ENCODE measurements at regions not wholly inside any gene's neighbourhood (a gene's known extent, or its start where the extent isn't known, plus 50 kb on each side); places are given as distances from the start of the nearest gene placed in this dataset.

DNA sequence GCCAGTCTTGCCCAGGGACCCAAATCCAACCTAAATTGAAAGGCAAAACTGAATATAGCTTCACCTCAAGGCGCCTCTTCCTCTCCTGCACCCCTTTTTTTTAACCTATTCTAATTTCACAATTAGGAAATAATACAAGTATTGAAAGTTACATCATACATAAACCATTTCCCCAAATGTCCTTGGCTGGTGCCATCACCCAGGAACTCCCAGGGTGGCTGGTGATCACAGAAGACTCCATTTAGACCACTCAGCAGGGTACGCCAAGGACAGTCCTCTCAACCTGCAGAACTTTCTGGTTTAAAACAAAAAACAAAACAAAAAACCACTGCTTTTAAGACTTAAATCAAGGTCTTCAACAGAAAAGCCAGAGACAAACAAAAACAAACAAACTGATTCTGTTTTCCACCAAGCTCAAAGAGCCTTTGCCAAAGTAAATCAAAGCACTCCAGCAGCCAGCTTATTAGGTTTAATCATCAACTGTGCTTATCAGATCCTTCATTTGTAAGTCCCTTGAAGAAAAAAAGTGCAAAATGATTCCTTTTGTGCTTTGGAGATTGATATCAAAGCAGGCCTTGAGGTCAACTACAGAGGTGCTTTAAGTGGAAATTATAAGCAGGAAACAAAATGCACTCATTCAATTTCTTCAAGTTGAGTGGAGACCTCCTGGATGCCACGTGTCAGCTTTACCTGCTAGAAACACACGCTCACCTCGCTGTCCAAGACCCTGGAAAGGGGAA lies 113.0 kb downstream of the ETS2 start:
- Histone ChIP-seq H3K27me3 (ENCODE audit: insufficient read depth, poor library complexity, severe bottlenecking) (no peaks in the 10 kb centered on the region), H3K27ac (replicated peaks) (no peak overlapping the region), H3K4me3 (replicated peaks; ENCODE audit: insufficient read depth, low read length) (no peak overlapping the region)
- TF ChIP-seq, protein P1, sequence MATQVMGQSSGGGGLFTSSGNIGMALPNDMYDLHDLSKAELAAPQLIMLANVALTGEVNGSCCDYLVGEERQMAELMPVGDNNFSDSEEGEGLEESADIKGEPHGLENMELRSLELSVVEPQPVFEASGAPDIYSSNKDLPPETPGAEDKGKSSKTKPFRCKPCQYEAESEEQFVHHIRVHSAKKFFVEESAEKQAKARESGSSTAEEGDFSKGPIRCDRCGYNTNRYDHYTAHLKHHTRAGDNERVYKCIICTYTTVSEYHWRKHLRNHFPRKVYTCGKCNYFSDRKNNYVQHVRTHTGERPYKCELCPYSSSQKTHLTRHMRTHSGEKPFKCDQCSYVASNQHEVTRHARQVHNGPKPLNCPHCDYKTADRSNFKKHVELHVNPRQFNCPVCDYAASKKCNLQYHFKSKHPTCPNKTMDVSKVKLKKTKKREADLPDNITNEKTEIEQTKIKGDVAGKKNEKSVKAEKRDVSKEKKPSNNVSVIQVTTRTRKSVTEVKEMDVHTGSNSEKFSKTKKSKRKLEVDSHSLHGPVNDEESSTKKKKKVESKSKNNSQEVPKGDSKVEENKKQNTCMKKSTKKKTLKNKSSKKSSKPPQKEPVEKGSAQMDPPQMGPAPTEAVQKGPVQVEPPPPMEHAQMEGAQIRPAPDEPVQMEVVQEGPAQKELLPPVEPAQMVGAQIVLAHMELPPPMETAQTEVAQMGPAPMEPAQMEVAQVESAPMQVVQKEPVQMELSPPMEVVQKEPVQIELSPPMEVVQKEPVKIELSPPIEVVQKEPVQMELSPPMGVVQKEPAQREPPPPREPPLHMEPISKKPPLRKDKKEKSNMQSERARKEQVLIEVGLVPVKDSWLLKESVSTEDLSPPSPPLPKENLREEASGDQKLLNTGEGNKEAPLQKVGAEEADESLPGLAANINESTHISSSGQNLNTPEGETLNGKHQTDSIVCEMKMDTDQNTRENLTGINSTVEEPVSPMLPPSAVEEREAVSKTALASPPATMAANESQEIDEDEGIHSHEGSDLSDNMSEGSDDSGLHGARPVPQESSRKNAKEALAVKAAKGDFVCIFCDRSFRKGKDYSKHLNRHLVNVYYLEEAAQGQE (IDR thresholded peaks at IDR 0.05; ENCODE audit: insufficient replicate concordance, low read depth): no peak
- TF ChIP-seq POLR2AphosphoS5 (IDR thresholded peaks at IDR 0.05; ENCODE audit: low read depth) (no peak), SPI1 (IDR thresholded peaks at IDR 0.05; ENCODE audit: borderline replicate concordance, low read depth) (no peak), GABPA (IDR thresholded peaks at IDR 0.05; ENCODE audit: low read depth) (no peak)
- TF ChIP-seq, protein P2, sequence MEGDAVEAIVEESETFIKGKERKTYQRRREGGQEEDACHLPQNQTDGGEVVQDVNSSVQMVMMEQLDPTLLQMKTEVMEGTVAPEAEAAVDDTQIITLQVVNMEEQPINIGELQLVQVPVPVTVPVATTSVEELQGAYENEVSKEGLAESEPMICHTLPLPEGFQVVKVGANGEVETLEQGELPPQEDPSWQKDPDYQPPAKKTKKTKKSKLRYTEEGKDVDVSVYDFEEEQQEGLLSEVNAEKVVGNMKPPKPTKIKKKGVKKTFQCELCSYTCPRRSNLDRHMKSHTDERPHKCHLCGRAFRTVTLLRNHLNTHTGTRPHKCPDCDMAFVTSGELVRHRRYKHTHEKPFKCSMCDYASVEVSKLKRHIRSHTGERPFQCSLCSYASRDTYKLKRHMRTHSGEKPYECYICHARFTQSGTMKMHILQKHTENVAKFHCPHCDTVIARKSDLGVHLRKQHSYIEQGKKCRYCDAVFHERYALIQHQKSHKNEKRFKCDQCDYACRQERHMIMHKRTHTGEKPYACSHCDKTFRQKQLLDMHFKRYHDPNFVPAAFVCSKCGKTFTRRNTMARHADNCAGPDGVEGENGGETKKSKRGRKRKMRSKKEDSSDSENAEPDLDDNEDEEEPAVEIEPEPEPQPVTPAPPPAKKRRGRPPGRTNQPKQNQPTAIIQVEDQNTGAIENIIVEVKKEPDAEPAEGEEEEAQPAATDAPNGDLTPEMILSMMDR (IDR thresholded peaks at IDR 0.05; ENCODE audit: insufficient read depth, low read length): no peak
- DNase-seq (ENCODE audit: low read depth in 1 of 2, low spot score in 1 of 2): no peak

DNA sequence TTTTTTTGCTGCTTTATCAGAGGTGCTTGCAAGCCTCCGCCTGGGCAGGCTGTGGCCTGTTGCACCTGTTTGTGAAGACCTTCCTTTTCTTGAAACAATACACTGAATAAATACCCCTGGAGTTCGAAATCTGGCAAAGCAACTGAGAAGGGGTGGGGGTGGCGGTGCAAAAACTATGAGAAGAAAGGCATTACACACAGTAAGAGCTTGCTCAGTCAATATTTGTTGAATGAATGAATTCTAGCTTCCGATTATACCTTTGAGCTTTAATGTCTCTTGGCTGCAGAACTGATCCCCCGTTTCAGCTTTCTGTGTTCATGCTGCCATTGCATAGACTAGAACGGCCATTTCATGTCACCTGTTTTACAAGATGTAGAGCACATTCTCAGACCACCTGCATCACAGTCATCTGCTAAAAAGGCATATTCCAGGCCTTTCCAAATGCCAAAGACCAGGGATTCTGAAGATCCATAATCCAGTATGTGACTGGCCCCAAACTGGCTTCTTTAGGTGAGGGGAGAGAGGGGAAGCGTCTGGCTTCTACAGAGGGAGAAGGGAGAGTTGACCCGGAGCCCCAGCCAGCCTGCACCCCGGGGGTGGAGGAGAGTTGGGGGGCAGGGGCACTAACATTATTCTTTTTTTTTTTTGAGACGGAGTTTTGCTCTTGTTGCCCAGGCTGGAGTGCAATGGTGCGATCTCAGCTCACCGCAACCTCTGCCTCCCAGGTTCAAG lies 111.5 kb downstream of the ETS2 start:
- Histone ChIP-seq H3K27ac (replicated peaks) (no peak overlapping the region), H3K27me3 (ENCODE audit: insufficient read depth, poor library complexity, severe bottlenecking) (no peaks in the 10 kb centered on the region), H3K4me3 (replicated peaks; ENCODE audit: insufficient read depth, low read length) (no peak overlapping the region)
- DNase-seq (ENCODE audit: low read depth in 1 of 2, low spot score in 1 of 2): no peak
- no peak for TF ChIP-seq SPI1 (IDR thresholded peaks at IDR 0.05; ENCODE audit: borderline replicate concordance, low read depth)
- TF ChIP-seq, protein P1 (IDR thresholded peaks at IDR 0.05; ENCODE audit: insufficient replicate concordance, low read depth): no peak
- TF ChIP-seq GABPA (IDR thresholded peaks at IDR 0.05; ENCODE audit: low read depth): no peak
- TF ChIP-seq, protein P2 (IDR thresholded peaks at IDR 0.05; ENCODE audit: insufficient read depth, low read length): no peak
- TF ChIP-seq POLR2AphosphoS5 (IDR thresholded peaks at IDR 0.05; ENCODE audit: low read depth): no peak

DNA sequence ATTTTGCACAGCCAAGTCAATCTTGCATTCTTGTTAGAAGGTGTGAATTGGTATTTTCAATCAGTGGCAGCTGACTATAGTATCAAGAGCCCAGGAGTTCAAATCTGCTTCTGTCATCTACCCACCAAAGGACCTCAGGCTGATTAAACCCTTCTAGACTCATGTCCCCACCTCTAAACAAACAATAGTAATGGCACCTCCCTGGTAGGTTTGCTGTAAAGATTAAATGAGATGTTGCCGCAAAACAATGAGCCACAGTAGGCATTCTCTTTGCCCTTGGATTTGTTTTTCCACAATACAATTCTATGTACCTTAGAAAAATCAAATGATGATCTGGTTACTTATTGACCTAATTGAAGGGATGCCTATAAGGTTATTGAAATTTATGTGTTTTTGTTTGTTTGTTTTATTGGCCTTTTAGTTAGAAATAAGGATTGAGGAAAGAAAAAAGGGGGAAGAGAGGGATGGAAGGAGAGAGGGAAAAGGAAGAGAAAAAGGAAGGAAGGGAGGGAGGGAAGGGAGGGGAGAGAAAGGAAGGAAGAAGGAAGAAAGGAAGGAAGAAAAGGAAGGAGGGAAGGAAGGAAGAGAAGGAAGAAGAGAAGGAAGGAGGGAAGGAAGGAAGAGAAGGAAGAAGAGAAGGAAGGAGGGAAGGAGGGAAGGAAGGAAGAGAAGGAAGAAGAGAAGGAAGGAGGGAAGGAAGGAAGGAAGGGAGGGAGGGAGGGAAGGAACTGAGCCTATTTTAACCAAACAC lies 110.7 kb downstream of the ETS2 start:
- Histone ChIP-seq H3K27me3 (ENCODE audit: insufficient read depth, poor library complexity, severe bottlenecking) (no peaks in the 10 kb centered on the region), H3K27ac (replicated peaks) (no peak overlapping the region), H3K4me3 (replicated peaks; ENCODE audit: insufficient read depth, low read length) (no peak overlapping the region)
- DNase-seq (ENCODE audit: low read depth in 1 of 2, low spot score in 1 of 2): no peak
- TF ChIP-seq GABPA (IDR thresholded peaks at IDR 0.05; ENCODE audit: low read depth) (no peak), POLR2AphosphoS5 (IDR thresholded peaks at IDR 0.05; ENCODE audit: low read depth) (no peak), SPI1 (IDR thresholded peaks at IDR 0.05; ENCODE audit: borderline replicate concordance, low read depth) (no peak)
- TF ChIP-seq, protein P2 (IDR thresholded peaks at IDR 0.05; ENCODE audit: insufficient read depth, low read length): no peak
- TF ChIP-seq, protein P1 (IDR thresholded peaks at IDR 0.05; ENCODE audit: insufficient replicate concordance, low read depth): no peak

Data from HL-60 (cell line).